ENCODE measurements at regions not wholly inside any gene's neighbourhood (a gene's known extent, or its start where the extent isn't known, plus 50 kb on each side); places are given as distances from the start of the nearest gene placed in this dataset.

DNA sequence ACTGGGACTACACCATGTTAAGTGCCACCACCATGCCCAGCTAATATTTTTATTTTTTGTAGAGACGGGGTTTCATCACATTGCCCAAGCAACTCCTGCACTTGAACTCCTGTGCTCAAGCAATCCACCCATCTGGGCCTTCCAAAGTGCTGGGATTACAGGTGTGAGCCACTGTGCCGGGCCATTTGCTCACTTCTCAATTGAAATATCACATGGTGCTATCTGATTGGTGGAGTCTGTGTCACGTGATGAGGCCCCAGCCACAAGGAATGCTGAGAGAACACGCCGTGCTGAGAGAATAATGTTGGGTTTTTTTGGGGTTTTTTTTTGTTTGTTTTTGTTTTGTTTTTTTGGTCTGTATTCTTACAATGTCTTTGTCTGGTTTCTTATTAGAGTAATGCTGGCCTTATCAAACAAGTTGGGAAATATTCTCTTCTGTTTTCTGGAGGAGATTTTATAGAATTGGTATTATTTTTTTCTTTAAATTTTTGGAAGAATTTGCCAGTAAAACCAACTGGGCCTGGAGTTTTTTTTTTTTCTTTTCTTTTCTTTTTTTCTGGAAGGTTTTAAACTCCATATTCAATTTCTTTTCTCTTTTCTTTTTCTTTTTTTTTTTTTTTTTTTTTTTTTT is 183.2 kb upstream of the KCNG1 start:
- H3K4me1 ChIP-seq (ENCODE audit: control insufficient read depth in 2 of 2, insufficient read depth in 2 of 2, low read length in 2 of 2) = no peaks in the 10 kb centered on the region
- H3K4me3 Mint-ChIP-seq = no peak overlapping the region
- ATAC-seq (ENCODE audit: low read depth) (no peak), DNase-seq (no peak)
- H2AFZ ChIP-seq (ENCODE audit: insufficient read depth, low read depth, low read length, poor library complexity, severe bottlenecking) = no peak overlapping the region
- POLR2A ChIA-PET = no interaction called here
- CTCF ChIA-PET = no interaction called here
- H3K9me3 ChIP-seq (ENCODE audit: control extremely low read depth in 1 of 3, control insufficient read depth in 2 of 3, insufficient read depth in 1 of 3, low read length in 2 of 3) = no peaks in the 10 kb centered on the region
- H3K27me3 ChIP-seq (replicated peaks in 1 of 4; ENCODE audit: control extremely low read depth in 1 of 4, control insufficient read depth in 3 of 4, insufficient read depth in 4 of 4, low read length in 3 of 4) = peaks cover 0 to 5% (median 1%) of the 10 kb centered on the region in 4 experiments
- intact Hi-C loops (cut with micrococcal nuclease) = no loop called here
- H4K20me1 ChIP-seq (ENCODE audit: control insufficient read depth, insufficient read depth, low read length, poor library complexity, severe bottlenecking) = no peaks in the 10 kb centered on the region
- H3K9ac ChIP-seq (ENCODE audit: low read length) = no peak overlapping the region
- WGBS (ENCODE audit: insufficient coverage) = 80% methylated on average over 1 of the region's 5 CpGs
- no peak overlapping the region for H3K4me3 ChIP-seq (ENCODE audit: control extremely low read depth in 1 of 5, extremely low read depth in 1 of 5, insufficient read depth in 1 of 5, low read depth in 2 of 5, low read length in 4 of 5)
- H3K27me3 Mint-ChIP-seq = peaks cover 31% of the 10 kb centered on the region
- no peak overlapping the region for H3K27ac Mint-ChIP-seq
- TF ChIP-seq CTCF (IDR thresholded peaks at IDR 0.05) (no peak), EZH2 (IDR thresholded peaks at IDR 0.05; ENCODE audit: borderline replicate concordance, insufficient read depth, low read depth, low read length, poor library complexity, severe bottlenecking) (no peak)
- H3K4me1 Mint-ChIP-seq = no peaks in the 10 kb centered on the region
- H3K27ac ChIP-seq (ENCODE audit: low read length in 2 of 2) = no peak overlapping the region
- H3K79me2 ChIP-seq (ENCODE audit: control insufficient read depth, insufficient read depth, low read length) = no peaks in the 10 kb centered on the region
- H3K36me3 ChIP-seq (replicated peaks in 1 of 2; ENCODE audit: control extremely low read depth in 1 of 2, control insufficient read depth in 1 of 2, extremely low read depth in 1 of 2, insufficient read depth in 2 of 2, low read length in 1 of 2) = no peaks in the 10 kb centered on the region
- H3K4me2 ChIP-seq (replicated peaks; ENCODE audit: low read depth, low read length, poor library complexity, severe bottlenecking) = no peak overlapping the region
- no peaks in the 10 kb centered on the region for H3K9me3 Mint-ChIP-seq (ENCODE audit: insufficient read depth)

- DNase-seq (no peak), ATAC-seq (ENCODE audit: low read depth) (no peak)
- Histone ChIP-seq H2AFZ (ENCODE audit: insufficient read depth, low read depth, low read length, poor library complexity, severe bottlenecking) (no peak overlapping the region), H3K4me1 (ENCODE audit: control insufficient read depth in 2 of 2, insufficient read depth in 2 of 2, low read length in 2 of 2) (no peaks in the 10 kb centered on the region), H3K79me2 (ENCODE audit: control insufficient read depth, insufficient read depth, low read length) (no peaks in the 10 kb centered on the region), H3K4me2 (replicated peaks; ENCODE audit: low read depth, low read length, poor library complexity, severe bottlenecking) (no peak overlapping the region), H3K9ac (ENCODE audit: low read length) (no peak overlapping the region), H3K27ac (ENCODE audit: low read length in 2 of 2) (no peak overlapping the region), H3K27me3 (replicated peaks in 1 of 4; ENCODE audit: control extremely low read depth in 1 of 4, control insufficient read depth in 3 of 4, insufficient read depth in 4 of 4, low read length in 3 of 4) (peaks cover 0 to 5% (median 0%) of the 10 kb centered on the region in 4 experiments), H3K36me3 (replicated peaks in 1 of 2; ENCODE audit: control extremely low read depth in 1 of 2, control insufficient read depth in 1 of 2, extremely low read depth in 1 of 2, insufficient read depth in 2 of 2, low read length in 1 of 2) (no peaks in the 10 kb centered on the region), H3K4me3 (ENCODE audit: control extremely low read depth in 1 of 5, extremely low read depth in 1 of 5, insufficient read depth in 1 of 5, low read depth in 2 of 5, low read length in 4 of 5) (no peak overlapping the region), H3K9me3 (ENCODE audit: control extremely low read depth in 1 of 3, control insufficient read depth in 2 of 3, insufficient read depth in 1 of 3, low read length in 2 of 3) (no peaks in the 10 kb centered on the region), H4K20me1 (ENCODE audit: control insufficient read depth, insufficient read depth, low read length, poor library complexity, severe bottlenecking) (no peaks in the 10 kb centered on the region)
- ChIA-PET POLR2A (no interaction called here), CTCF (no interaction called here)
- Mint-ChIP-seq H3K4me1 (no peaks in the 10 kb centered on the region), H3K9me3 (ENCODE audit: insufficient read depth) (no peaks in the 10 kb centered on the region), H3K27ac (no peak overlapping the region), H3K27me3 (peaks cover 19% of the 10 kb centered on the region), H3K4me3 (no peak overlapping the region)
- no CpG with 5 or more reads among the region's 1 CpG for WGBS (ENCODE audit: insufficient coverage)
- intact Hi-C loops (cut with micrococcal nuclease) = no loop called here
- no peak for TF ChIP-seq CTCF (IDR thresholded peaks at IDR 0.05)
- TF ChIP-seq EZH2 (IDR thresholded peaks at IDR 0.05; ENCODE audit: borderline replicate concordance, insufficient read depth, low read depth, low read length, poor library complexity, severe bottlenecking) = no peak
Measured at GRCh38 chr20:51204794-51205193, 181.9 kb upstream of the KCNG1 start.
